GM13976 (cell line): ENCODE measurements at regions not wholly inside any gene's neighbourhood (a gene's known extent, or its start where the extent isn't known, plus 50 kb on each side); places are given as distances from the start of the nearest gene placed in this dataset.

ENCODE experiments used
- DNase-seq: peaks from one replicate; pipeline ENCODE4 v3.0.0; 2012; ENCODE audit warnings: low spot score
- in situ Hi-C: fragments of 300-500 bp; cut with MboI; formaldehyde crosslinking; loops from one replicate; pipeline ENCODE4 v1.12.0; 2022; ENCODE audit warnings: low sequenced_read_pairs, mixed read lengths, inconsistent platforms; ENCODE audit not compliant: unreplicated experiment
- TF ChIP-seq, protein P1 (sequence below): IDR thresholded peaks from 2 replicates; pipeline ENCODE4 v1.5.1; 2012; ENCODE audit warnings: borderline replicate concordance, mild to moderate bottlenecking; ENCODE audit not compliant: insufficient read depth; ENCODE audit errors: extremely low read depth, missing control alignments, control extremely low read depth

DNA sequence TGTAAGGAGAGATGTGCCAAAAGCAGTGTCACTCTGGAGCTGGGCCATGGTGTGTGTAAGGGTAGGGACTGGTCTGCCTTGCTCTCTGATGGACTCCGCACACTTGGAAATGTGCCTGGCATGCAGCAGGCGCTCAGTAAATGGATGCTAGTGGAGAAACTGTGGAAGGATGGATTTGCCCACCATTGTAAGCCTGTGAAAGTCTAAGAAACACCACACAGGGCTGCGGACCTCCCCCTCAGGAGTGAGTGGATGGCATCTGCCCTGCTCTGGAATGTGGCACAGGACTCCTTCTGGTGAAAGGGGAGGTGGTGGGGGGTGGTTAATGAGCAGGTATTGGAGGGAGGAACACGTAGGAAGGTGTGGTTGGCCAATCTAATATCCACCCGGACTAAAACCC, 62.2 kb upstream of the ACAN start:
- in situ Hi-C loops, result no loop called here
- TF ChIP-seq, protein P1, sequence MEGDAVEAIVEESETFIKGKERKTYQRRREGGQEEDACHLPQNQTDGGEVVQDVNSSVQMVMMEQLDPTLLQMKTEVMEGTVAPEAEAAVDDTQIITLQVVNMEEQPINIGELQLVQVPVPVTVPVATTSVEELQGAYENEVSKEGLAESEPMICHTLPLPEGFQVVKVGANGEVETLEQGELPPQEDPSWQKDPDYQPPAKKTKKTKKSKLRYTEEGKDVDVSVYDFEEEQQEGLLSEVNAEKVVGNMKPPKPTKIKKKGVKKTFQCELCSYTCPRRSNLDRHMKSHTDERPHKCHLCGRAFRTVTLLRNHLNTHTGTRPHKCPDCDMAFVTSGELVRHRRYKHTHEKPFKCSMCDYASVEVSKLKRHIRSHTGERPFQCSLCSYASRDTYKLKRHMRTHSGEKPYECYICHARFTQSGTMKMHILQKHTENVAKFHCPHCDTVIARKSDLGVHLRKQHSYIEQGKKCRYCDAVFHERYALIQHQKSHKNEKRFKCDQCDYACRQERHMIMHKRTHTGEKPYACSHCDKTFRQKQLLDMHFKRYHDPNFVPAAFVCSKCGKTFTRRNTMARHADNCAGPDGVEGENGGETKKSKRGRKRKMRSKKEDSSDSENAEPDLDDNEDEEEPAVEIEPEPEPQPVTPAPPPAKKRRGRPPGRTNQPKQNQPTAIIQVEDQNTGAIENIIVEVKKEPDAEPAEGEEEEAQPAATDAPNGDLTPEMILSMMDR, result no peak

DNA sequence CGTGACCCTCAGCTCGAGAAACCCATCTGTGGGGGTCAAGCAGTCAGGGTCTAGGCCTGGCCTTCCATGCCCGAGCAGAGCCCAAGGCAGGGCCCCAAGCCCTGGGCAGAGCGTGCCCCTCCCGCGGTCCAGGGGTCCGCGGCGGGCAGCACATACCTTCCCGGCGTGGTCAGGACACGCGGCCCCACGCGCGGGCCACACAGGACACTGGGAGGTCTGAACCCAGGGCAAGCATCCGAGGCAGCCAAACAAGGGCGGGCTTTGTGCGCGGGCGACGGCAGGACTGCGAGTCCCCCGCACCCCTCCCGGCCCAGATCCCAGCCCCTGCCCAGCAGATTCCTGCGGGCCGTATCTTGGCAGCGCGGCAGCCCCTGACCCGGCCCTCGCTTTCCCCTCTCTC, 61.6 kb upstream of the ACAN start:
- in situ Hi-C loops, result no loop called here
- TF ChIP-seq, protein P1, result no peak

More for the DNA sequence above, 62.2 kb upstream of the ACAN start:
- no peak for DNase-seq

DNA sequence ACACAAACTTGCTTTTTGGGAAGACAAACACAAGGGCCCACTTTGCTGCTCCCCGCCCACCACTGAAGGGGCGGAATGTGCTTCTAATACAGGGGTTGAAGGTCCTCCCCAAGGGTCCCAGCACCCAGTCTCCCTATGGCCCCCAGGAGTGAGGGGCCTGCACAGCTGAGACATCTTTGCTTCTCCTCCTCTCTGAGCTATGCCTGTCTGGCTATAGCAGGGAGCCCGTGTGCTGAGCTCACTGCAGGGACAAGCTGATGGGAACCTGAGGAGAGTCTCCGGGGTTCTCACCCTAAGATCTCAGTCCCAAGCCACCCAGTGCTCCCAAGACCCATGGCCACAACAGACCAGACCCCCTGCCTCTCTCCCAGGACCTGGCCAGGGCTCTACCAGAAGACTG, 61.1 kb upstream of the ACAN start:
- TF ChIP-seq, protein P1, result no peak
- in situ Hi-C loops, result no loop called here
- no peak for DNase-seq

More for the DNA sequence above, 61.6 kb upstream of the ACAN start:
- no peak for DNase-seq

DNA sequence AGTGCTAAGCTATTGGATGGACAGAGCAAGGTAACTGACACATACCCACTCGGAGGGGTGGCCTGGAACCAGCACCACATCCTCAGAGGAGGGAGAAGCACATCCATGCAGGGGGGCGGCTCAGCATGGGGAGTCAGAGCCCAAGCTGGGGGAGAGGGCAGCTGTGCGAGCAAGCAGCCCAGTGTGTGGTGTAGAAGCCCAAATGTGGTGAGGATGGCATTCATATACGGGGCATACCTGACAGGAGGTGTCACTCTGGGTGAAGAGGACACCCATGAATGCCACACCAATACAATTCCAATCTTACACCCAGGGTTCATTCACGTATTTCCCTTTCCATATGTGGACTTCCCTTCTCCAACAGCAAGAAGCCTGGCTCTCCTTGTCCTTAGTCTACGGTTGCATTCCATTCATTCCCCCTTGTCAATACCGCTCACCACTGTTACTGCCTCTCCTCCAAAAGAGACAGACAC, 58.7 kb upstream of the ACAN start:
- TF ChIP-seq, protein P1, result no peak
- in situ Hi-C loops, result no loop called here
- DNase-seq, result no peak

DNA sequence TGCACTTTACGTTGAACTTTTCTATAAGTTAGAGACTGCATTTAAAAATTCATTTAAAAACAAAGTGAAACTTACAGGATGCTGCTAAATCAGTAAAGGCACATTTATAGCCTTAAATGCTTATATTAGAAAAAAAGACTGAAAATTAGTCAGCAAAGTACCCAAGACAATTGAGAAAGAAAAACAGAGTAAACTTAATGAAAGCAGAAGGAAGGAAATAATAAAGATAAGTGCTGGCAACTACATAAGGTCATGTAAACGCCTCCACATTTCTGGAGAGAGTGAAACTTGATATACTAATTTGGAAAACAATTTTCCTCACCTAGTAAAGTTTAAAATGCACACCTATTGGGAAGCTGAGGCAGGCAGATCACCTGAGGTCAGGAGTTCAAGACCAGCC, 58.2 kb upstream of the ACAN start:
- DNase-seq, result no peak
- in situ Hi-C loops, result no loop called here
- TF ChIP-seq, protein P1, result no peak

DNA sequence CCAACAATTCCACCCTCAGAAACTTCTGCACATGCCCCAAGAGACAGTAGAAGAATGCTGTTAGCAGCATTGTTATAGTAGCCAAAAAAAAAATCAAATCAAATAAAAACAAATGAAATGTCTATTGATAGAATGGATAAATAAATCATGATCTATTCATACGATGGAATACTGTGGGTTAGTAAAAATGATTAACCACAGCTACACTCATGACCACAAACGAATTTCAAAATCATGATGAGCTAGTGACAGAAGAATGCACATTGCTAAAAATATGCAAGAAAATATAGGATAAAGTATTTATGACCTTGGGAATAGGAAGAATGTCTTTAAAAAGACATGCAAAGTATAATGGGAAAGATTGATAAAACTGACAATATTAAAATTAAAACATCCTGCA, 57.5 kb upstream of the ACAN start:
- DNase-seq, result no peak
- in situ Hi-C loops, result no loop called here
- TF ChIP-seq, protein P1, result no peak

DNA sequence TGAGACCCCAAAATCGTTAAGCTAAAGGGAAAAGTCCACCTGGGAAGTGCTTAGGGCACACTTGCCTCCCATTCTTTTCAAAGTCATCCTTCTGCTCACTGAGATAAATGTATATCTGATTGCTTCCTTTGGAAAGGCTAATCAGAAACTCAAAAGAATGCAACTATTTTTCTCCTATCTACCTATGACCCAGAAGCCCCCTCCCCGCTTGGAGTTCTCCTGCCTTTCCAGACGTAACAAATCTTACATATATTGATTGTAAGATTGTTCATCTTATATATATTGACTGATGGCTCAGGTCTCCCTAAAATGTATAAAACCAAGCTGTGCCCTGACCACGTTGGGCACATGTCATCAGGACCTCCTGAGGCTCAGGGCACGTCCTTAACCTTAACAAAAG, 56.8 kb upstream of the ACAN start:
- TF ChIP-seq, protein P1, result no peak
- no peak for DNase-seq
- in situ Hi-C loops, result no loop called here
